Right atrium auricular region (tissue), 2 donors: ENCODE measurements at regions not wholly inside any gene's neighbourhood (a gene's known extent, or its start where the extent isn't known, plus 50 kb on each side); places are given as distances from the start of the nearest gene placed in this dataset.

Experiments used
- DNase-seq: peaks from one replicate; pipeline ENCODE4 v3.0.0-alpha.2; 2019; ENCODE audit warnings: low spot score
- H3K27ac ChIP-seq, 2 donors: fragments of 200-600 bp; sonication (generic); 1 replicate in 1 of 2; 2 replicates in 1 of 2; pipeline ENCODE4 v1.5.1; 2016 to 2019
- H3K27me3 ChIP-seq, 2 donors: fragments of 200-600 bp; sonication (generic); one replicate each; pipeline versions ENCODE4 v1.5.1 to v1.6.0; 2017 to 2019
- H3K36me3 ChIP-seq: fragments of 200-600 bp; sonication (generic); one replicate; pipeline ENCODE4 v1.5.1; 2016
- H3K4me1 ChIP-seq, 2 donors: fragments of 200-600 bp; sonication (generic); one replicate each; pipeline versions ENCODE4 v1.5.1 to v1.6.0; 2017 to 2019
- H3K4me3 ChIP-seq, 2 donors: fragments of 200-600 bp; sonication (generic); 1 replicate in 1 of 2; 2 replicates in 1 of 2; pipeline ENCODE4 v1.5.1; 2017 to 2019; ENCODE audit warnings: mild to moderate bottlenecking in 1 of 2, moderate library complexity in 1 of 2
- H3K9me3 ChIP-seq, 2 donors: fragments of 200-600 bp; sonication (generic); one replicate each; pipeline ENCODE4 v1.5.1; 2019
- CTCF ChIP-seq, 2 donors: fragments of 200-600 bp; sonication (generic); IDR thresholded peaks; one replicate each; pipeline ENCODE4 v1.5.1; 2019; ENCODE audit warnings: antibody characterized with exemption in 2 of 2

GRCh38 chr5:82832445-82832844 is 244.7 kb downstream of the TMEM167A start:
- no peaks in the 10 kb centered on the region for H3K4me1 ChIP-seq
- no peak overlapping the region for H3K27ac ChIP-seq
- no peak overlapping the region for H3K4me3 ChIP-seq
- no peaks in the 10 kb centered on the region for H3K27me3 ChIP-seq
- TF ChIP-seq CTCF (IDR thresholded peaks at IDR 0.05), result no peak
- no peak for DNase-seq
- H3K36me3 ChIP-seq, result no peaks in the 10 kb centered on the region
- H3K9me3 ChIP-seq, result no peaks in the 10 kb centered on the region

GRCh38 chr5:82828211-82828610 is 249.0 kb downstream of the TMEM167A start:
- Histone ChIP-seq H3K36me3 (no peaks in the 10 kb centered on the region), H3K27me3 (no peaks in the 10 kb centered on the region), H3K4me3 (no peak overlapping the region), H3K27ac (no peak overlapping the region), H3K9me3 (no peaks in the 10 kb centered on the region), H3K4me1 (no peaks in the 10 kb centered on the region)
- TF ChIP-seq CTCF (IDR thresholded peaks at IDR 0.05), result no peak
- DNase-seq, result no peak

- DNase-seq, result no peak
- no peak for TF ChIP-seq CTCF (IDR thresholded peaks at IDR 0.05)
- H3K9me3 ChIP-seq, result no peaks in the 10 kb centered on the region
- no peak overlapping the region for H3K4me3 ChIP-seq
- no peak overlapping the region for H3K27ac ChIP-seq
- H3K27me3 ChIP-seq, result no peaks in the 10 kb centered on the region
- no peaks in the 10 kb centered on the region for H3K36me3 ChIP-seq
- H3K4me1 ChIP-seq, result no peaks in the 10 kb centered on the region
Observed at GRCh38 chr5:82827651-82828050, 249.5 kb downstream of the TMEM167A start.

GRCh38 chr5:82822634-82822927 is 254.6 kb downstream of the TMEM167A start:
- no peak overlapping the region for H3K4me3 ChIP-seq
- H3K36me3 ChIP-seq, result no peaks in the 10 kb centered on the region
- H3K9me3 ChIP-seq, result no peaks in the 10 kb centered on the region
- no peak for TF ChIP-seq CTCF (IDR thresholded peaks at IDR 0.05)
- no peak for DNase-seq
- H3K27ac ChIP-seq, result no peak overlapping the region
- H3K4me1 ChIP-seq, result no peaks in the 10 kb centered on the region
- no peaks in the 10 kb centered on the region for H3K27me3 ChIP-seq

- Histone ChIP-seq H3K36me3 (no peaks in the 10 kb centered on the region), H3K27me3 (no peaks in the 10 kb centered on the region)
- no peak for TF ChIP-seq CTCF (IDR thresholded peaks at IDR 0.05)
Observed at GRCh38 chr5:82821846-82822633, 255.2 kb downstream of the TMEM167A start.

More at GRCh38 chr5:82821846-82822633, 255.2 kb downstream of the TMEM167A start:
- no peak overlapping the region for H3K4me3 ChIP-seq
- H3K27ac ChIP-seq, result no peak overlapping the region
- DNase-seq, result no peak
- no peaks in the 10 kb centered on the region for H3K4me1 ChIP-seq
- H3K9me3 ChIP-seq, result no peaks in the 10 kb centered on the region
